GM12878 (cell line): ENCODE measurements at regions not wholly inside any gene's neighbourhood (a gene's known extent, or its start where the extent isn't known, plus 50 kb on each side); places are given as distances from the start of the nearest gene placed in this dataset.

ENCODE experiments used
- SMAD1 ChIP-seq: fragments of 450-650 bp; IDR thresholded peaks from 2 replicates; pipeline ENCODE4 v1.6.1; 2018; ENCODE audit warnings: mild to moderate bottlenecking, low read depth; ENCODE audit not compliant: partially characterized antibody
- TCF7 ChIP-seq: IDR thresholded peaks from 2 replicates; pipeline ENCODE4 v1.6.1; 2014; ENCODE audit warnings: antibody characterized with exemption, borderline replicate concordance
- TF ChIP-seq, protein P1 (sequence below), 3 experiments: IDR thresholded peaks in 2 of 3; conservative IDR thresholded peaks in 1 of 3; 2 replicates each; pipeline ENCODE4 v1.5.1; 2011; ENCODE audit warnings: low read depth in 3 of 3, low read length in 3 of 3, mild to moderate bottlenecking in 3 of 3, control low read depth in 2 of 3, moderate library complexity in 2 of 3, inconsistent platforms in 1 of 3, mixed read lengths in 1 of 3; ENCODE audit not compliant: control insufficient read depth in 2 of 3, insufficient read depth in 1 of 3; ENCODE audit errors: extremely low read depth in 1 of 3

DNA sequence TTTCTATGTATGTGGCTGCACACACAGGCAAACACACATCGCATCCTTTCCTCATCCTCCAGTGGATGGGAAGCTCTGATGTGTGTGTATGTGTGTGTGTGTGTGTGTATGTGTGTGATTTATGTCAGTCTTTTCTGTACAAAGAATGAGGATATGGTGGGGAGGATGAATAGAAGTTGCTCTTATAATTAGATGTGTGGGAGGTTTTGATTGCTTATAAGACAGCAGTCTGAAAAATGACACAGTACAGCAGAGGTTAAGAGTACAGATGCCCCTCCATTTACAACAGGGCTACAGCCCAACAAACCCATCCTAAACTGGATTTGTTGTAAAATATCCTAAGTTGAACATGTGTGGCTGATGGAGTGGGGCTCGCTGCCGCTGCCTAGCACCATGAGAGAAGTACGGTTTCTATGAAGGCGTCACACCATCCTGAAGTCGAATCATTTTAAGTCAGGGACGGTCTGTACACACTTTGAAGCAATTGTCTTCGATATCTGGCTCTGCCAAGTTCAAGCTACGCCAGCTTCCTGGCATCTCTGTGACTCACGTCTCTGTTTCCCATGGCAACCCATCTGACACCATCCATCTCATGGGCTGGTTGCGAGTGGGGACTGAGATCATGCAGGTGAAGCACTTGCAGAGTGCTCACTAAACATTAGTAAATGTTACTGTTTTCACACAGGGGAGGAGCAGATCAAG, 252.6 kb downstream of the MYLK4 start:
- TF ChIP-seq SMAD1 (no peak), TCF7 (no peak)
- TF ChIP-seq, protein P1, sequence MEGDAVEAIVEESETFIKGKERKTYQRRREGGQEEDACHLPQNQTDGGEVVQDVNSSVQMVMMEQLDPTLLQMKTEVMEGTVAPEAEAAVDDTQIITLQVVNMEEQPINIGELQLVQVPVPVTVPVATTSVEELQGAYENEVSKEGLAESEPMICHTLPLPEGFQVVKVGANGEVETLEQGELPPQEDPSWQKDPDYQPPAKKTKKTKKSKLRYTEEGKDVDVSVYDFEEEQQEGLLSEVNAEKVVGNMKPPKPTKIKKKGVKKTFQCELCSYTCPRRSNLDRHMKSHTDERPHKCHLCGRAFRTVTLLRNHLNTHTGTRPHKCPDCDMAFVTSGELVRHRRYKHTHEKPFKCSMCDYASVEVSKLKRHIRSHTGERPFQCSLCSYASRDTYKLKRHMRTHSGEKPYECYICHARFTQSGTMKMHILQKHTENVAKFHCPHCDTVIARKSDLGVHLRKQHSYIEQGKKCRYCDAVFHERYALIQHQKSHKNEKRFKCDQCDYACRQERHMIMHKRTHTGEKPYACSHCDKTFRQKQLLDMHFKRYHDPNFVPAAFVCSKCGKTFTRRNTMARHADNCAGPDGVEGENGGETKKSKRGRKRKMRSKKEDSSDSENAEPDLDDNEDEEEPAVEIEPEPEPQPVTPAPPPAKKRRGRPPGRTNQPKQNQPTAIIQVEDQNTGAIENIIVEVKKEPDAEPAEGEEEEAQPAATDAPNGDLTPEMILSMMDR (IDR thresholded peaks at IDR 0.05 in 2 of 3, conservative IDR thresholded peaks at IDR 0.05 in 1 of 3; ENCODE audit: control insufficient read depth in 2 of 3, extremely low read depth in 1 of 3, insufficient read depth in 1 of 3, low read depth in 3 of 3, low read length in 3 of 3): no peak
